Neuronal stem cell (in vitro differentiated cells): ENCODE measurements at regions not wholly inside any gene's neighbourhood (a gene's known extent, or its start where the extent isn't known, plus 50 kb on each side); places are given as distances from the start of the nearest gene placed in this dataset.

ENCODE experiments used
- DNase-seq: peaks from one replicate; pipeline ENCODE4 v3.0.0-alpha.2; 2013; ENCODE audit warnings: low spot score
- H2AFZ ChIP-seq: one replicate; pipeline ENCODE4 v1.6.1; 2013; ENCODE audit warnings: mild to moderate bottlenecking, low read length, inconsistent platforms
- H2AK5ac ChIP-seq: 2 replicates; pipeline ENCODE4 v1.6.1; 2013; ENCODE audit warnings: low read depth, mild to moderate bottlenecking, inconsistent platforms, low read length, moderate library complexity, mixed read lengths
- H2BK120ac ChIP-seq: 2 replicates; pipeline ENCODE4 v1.6.1; 2013; ENCODE audit warnings: low read depth, mild to moderate bottlenecking, inconsistent platforms, low read length, moderate library complexity, mixed read lengths
- H2BK12ac ChIP-seq: one replicate; pipeline ENCODE4 v1.6.1; 2013; ENCODE audit warnings: low read length, inconsistent platforms
- H2BK15ac ChIP-seq: 2 replicates; pipeline ENCODE4 v1.6.1; 2013; ENCODE audit warnings: mild to moderate bottlenecking, low read length, inconsistent platforms, mixed read lengths
- H2BK5ac ChIP-seq: one replicate; pipeline ENCODE4 v1.6.1; 2013; ENCODE audit warnings: inconsistent platforms, mild to moderate bottlenecking, low read length, moderate library complexity
- H3K14ac ChIP-seq: one replicate; pipeline ENCODE4 v1.6.1; 2013; ENCODE audit warnings: low read length, inconsistent platforms
- H3K18ac ChIP-seq: 2 replicates; pipeline ENCODE4 v1.6.1; 2013; ENCODE audit warnings: low read length, inconsistent platforms
- H3K23ac ChIP-seq: 2 replicates; pipeline ENCODE4 v1.6.1; 2013; ENCODE audit warnings: low read depth, mild to moderate bottlenecking, mixed read lengths, low read length, inconsistent platforms; ENCODE audit not compliant: poor library complexity
- H3K27ac ChIP-seq: replicated peaks from 3 replicates; pipeline ENCODE4 v1.5.1; 2013; ENCODE audit warnings: low read length, inconsistent platforms
- H3K27me3 ChIP-seq, 3 experiments: 2 replicates each; pipeline ENCODE4 v1.6.1; 2013; ENCODE audit warnings: low read length in 3 of 3, mild to moderate bottlenecking in 2 of 3, inconsistent platforms in 1 of 3, low read depth in 1 of 3, mixed read lengths in 1 of 3, moderate library complexity in 1 of 3; ENCODE audit not compliant: control insufficient read depth in 3 of 3, insufficient read depth in 3 of 3
- H3K36me3 ChIP-seq, 2 donors: replicated peaks in 1 of 2; 2 replicates each; pipeline ENCODE4 v1.6.1; 2013; ENCODE audit warnings: low read length in 2 of 2; ENCODE audit not compliant: control insufficient read depth in 2 of 2, insufficient read depth in 2 of 2
- H3K4ac ChIP-seq: 2 replicates; pipeline ENCODE4 v1.6.1; 2013; ENCODE audit warnings: inconsistent platforms, mild to moderate bottlenecking, low read length, moderate library complexity
- H3K4me1 ChIP-seq, 2 donors: 1 replicate in 1 of 2; 2 replicates in 1 of 2; pipeline ENCODE4 v1.6.1; 2013; ENCODE audit warnings: low read length in 2 of 2, low read depth in 1 of 2; ENCODE audit not compliant: control insufficient read depth in 2 of 2, insufficient read depth in 1 of 2
- H3K4me2 ChIP-seq: one replicate; pipeline ENCODE4 v1.6.1; 2013; ENCODE audit warnings: mild to moderate bottlenecking, low read length, inconsistent platforms; ENCODE audit not compliant: insufficient read depth, poor library complexity, severe bottlenecking
- H3K4me3 ChIP-seq, 2 donors: 2 replicates each; pipeline ENCODE4 v1.5.1; 2013; ENCODE audit warnings: low read length in 2 of 2, mild to moderate bottlenecking in 2 of 2, inconsistent platforms in 1 of 2, moderate library complexity in 1 of 2
- H3K79me1 ChIP-seq: one replicate; pipeline ENCODE4 v1.6.1; 2013; ENCODE audit warnings: low read depth, mild to moderate bottlenecking, inconsistent platforms, low read length, moderate library complexity
- H3K9ac ChIP-seq: one replicate; pipeline ENCODE4 v1.6.1; 2013; ENCODE audit warnings: mild to moderate bottlenecking, low read depth, low read length, inconsistent platforms; ENCODE audit not compliant: poor library complexity
- H3K9me3 ChIP-seq, 2 donors: replicated peaks in 1 of 2; 2 replicates each; pipeline versions ENCODE3 to v1.6.1; 2013; ENCODE audit warnings: low read length in 2 of 2, mild to moderate bottlenecking in 2 of 2, inconsistent platforms in 1 of 2, low read depth in 1 of 2, mixed read lengths in 1 of 2, moderate library complexity in 1 of 2; ENCODE audit not compliant: control insufficient read depth in 2 of 2, insufficient read depth in 1 of 2
- H4K8ac ChIP-seq: one replicate; pipeline ENCODE4 v1.6.1; 2013; ENCODE audit warnings: low read depth, mild to moderate bottlenecking, inconsistent platforms, low read length, moderate library complexity
- H4K91ac ChIP-seq: one replicate; pipeline ENCODE4 v1.6.1; 2013; ENCODE audit warnings: low read length, low read depth, mild to moderate bottlenecking, inconsistent platforms; ENCODE audit not compliant: poor library complexity
- WGBS, 2 donors: extraction: QIAGEN DNeasy Blood & Tissue Kit; methylation state at CpG; one replicate each; pipeline ENCODE4 v1.1.7; 2013; ENCODE audit warnings: missing lambda C conversion rate in 2 of 2, mixed read lengths in 1 of 2; ENCODE audit not compliant: insufficient read length in 2 of 2, insufficient replicate concordance in 1 of 2; ENCODE audit errors: extremely low coverage in 2 of 2; 5-methylcytosine and 5-hydroxymethylcytosine counted together

DNA sequence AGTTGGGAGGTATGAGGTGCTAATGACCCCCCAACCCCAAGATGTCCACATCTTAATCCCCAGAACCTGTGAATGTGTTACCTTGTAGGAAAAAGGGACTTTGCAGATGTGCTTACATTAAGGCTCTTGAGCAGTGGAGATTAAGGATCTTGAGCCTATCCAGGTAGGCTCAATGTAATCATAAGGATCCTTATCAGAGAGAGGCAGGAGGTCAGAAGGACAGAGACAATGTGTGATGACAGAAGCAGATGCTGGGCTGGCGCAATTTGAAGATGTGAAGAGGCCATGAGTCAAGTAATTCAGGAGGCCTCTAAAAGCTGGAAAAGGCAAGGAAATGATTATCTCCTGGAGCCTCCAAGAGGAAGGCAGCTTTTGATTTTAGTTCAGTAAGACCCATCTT is 90.4 kb upstream of the MAX start:
- Histone ChIP-seq H2BK120ac (no peak overlapping the region), H2BK12ac (no peak overlapping the region), H2AFZ (no peak overlapping the region), H3K18ac (no peak overlapping the region), H3K27ac (no peak overlapping the region), H3K9ac (no peak overlapping the region), H3K23ac (no peak overlapping the region), H3K4ac (no peak overlapping the region), H3K27me3 (peaks cover 0 to 1% (median 0%) of the 10 kb centered on the region in 3 experiments), H3K36me3 (no peaks in the 10 kb centered on the region), H3K4me3 (no peak overlapping the region), H3K4me1 (peaks cover 0 to 5% of the 10 kb centered on the region in 2 donors), H2BK15ac (no peak overlapping the region), H4K91ac (no peak overlapping the region), H2AK5ac (no peak overlapping the region), H3K9me3 (no peaks in the 10 kb centered on the region), H2BK5ac (no peak overlapping the region), H4K8ac (no peak overlapping the region), H3K79me1 (no peaks in the 10 kb centered on the region), H3K14ac (no peak overlapping the region), H3K4me2 (no peak overlapping the region)
- DNase-seq: no peak
- WGBS, 2 donors: no CpG with 5 or more reads among the region's 1 CpG

DNA sequence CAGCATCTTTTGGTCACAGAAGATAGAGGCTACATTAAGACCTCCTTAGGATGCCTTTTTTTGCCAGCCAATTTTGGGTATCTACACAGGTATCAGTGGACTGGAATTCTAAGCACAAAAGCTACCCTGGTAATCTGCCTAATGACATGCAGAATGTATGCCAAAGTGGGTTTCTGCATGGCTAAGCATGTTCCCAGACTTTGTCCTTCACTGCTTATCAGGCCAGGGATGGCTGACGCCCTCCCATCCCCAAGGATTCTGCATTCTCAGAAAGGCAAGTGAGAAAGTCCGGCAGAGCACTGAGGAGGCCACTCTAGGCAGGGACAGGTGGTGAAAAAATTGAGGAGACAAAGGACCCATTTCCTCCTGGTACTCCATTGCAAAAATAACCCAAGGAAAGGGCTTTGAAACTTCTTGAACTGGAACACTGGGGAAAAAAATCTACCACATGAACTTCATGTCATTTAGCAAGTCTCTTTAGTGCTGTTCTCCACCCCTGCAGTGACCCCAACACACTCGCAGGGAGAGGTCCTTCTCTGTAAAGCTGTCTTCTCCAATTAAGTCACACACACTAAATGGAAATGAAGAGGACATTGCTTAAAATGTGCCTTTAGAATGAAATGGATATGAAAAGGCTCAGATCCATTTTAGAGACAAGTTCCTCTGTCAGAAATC is 91.7 kb upstream of the MAX start:
- no peak overlapping the region for H2BK5ac ChIP-seq
- WGBS, 2 donors: no CpG with 5 or more reads among the region's 3 CpGs
- no peak overlapping the region for H3K4me3 ChIP-seq
- H3K4me1 ChIP-seq: peaks cover 0 to 4% of the 10 kb centered on the region in 2 donors
- no peak overlapping the region for H2BK12ac ChIP-seq
- H3K4me2 ChIP-seq: no peak overlapping the region
- H3K27ac ChIP-seq: no peak overlapping the region
- H3K27me3 ChIP-seq: no peaks in the 10 kb centered on the region
- no peak overlapping the region for H3K23ac ChIP-seq
- H3K36me3 ChIP-seq: no peaks in the 10 kb centered on the region
- no peaks in the 10 kb centered on the region for H3K79me1 ChIP-seq
- H3K14ac ChIP-seq: no peak overlapping the region
- H4K91ac ChIP-seq: no peak overlapping the region
- H2BK15ac ChIP-seq: no peak overlapping the region
- no peak overlapping the region for H2AFZ ChIP-seq
- H3K4ac ChIP-seq: no peak overlapping the region
- H3K9ac ChIP-seq: no peak overlapping the region
- no peak for DNase-seq
- H2AK5ac ChIP-seq: no peak overlapping the region
- no peak overlapping the region for H3K18ac ChIP-seq
- no peak overlapping the region for H2BK120ac ChIP-seq
- no peak overlapping the region for H4K8ac ChIP-seq
- H3K9me3 ChIP-seq: no peaks in the 10 kb centered on the region

DNA sequence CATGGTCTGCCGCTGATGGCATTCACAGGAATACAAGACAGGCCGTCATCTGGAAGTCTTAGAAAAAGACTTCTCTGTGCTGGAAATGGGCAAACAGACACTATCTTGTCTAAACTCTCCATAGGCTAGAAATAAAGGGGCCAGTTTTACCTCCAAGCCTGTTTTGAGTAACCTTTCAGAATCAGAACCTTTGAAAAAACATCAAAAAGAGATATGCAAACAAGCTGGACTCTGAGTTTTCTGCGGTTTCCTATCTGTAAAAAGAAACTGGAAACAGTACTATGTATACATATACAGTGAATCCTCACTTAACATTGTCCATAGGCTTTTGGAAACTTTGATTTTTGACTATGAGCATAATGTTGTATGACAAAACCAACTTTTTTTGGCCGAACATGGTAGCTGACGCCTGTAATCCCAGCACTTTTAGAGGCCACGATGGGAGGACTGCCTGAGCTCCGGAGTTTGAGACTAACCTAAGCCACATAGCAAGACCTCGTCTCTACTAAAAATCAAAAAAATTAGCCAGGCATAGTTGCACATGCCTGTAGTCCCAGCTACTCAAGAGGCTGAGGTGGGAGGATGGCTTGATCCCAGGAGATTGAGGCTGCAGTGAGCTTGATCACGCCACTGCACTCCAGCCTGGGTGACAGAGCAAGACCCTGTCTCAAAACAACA is 92.9 kb upstream of the MAX start:
- H3K79me1 ChIP-seq: no peaks in the 10 kb centered on the region
- H2AK5ac ChIP-seq: no peak overlapping the region
- no peak overlapping the region for H2BK15ac ChIP-seq
- no peak overlapping the region for H3K23ac ChIP-seq
- H2BK120ac ChIP-seq: no peak overlapping the region
- H3K27me3 ChIP-seq: no peaks in the 10 kb centered on the region
- H3K4ac ChIP-seq: no peak overlapping the region
- no peak overlapping the region for H3K18ac ChIP-seq
- no peak for DNase-seq
- no peak overlapping the region for H2AFZ ChIP-seq
- H3K36me3 ChIP-seq: no peaks in the 10 kb centered on the region
- H3K9ac ChIP-seq: no peak overlapping the region
- H2BK5ac ChIP-seq: no peak overlapping the region
- H3K9me3 ChIP-seq: no peaks in the 10 kb centered on the region
- no peak overlapping the region for H3K27ac ChIP-seq
- no peak overlapping the region for H4K91ac ChIP-seq
- no peak overlapping the region for H3K14ac ChIP-seq
- H3K4me3 ChIP-seq: no peak overlapping the region
- H2BK12ac ChIP-seq: no peak overlapping the region
- H3K4me1 ChIP-seq: peaks cover 0 to 4% of the 10 kb centered on the region in 2 donors
- H4K8ac ChIP-seq: no peak overlapping the region
- WGBS, 2 donors: no CpG with 5 or more reads among the region's 9 CpGs
- no peak overlapping the region for H3K4me2 ChIP-seq

DNA sequence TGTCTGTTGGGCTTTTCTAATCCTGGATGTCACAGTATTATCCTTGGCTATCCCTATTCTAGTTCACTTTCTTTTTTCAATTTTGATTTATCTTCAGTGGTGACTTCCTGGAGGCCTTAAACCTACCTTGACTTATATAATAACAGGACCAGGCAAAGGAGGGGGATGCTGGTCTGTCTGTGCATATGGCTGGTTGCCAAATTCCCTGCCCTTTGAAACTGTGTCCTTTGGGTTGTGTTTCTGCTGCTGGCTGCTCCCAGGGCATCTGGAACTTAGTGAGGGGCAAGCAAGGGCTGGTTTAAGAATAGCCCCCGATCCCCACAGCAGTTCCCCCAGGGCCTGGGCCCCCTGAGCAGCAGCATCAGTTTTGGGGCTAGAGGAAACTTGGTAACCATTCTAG is 96.0 kb upstream of the MAX start:
- Histone ChIP-seq H3K23ac (no peak overlapping the region), H3K79me1 (no peaks in the 10 kb centered on the region), H3K4me2 (no peak overlapping the region), H2BK12ac (no peak overlapping the region), H2BK5ac (no peak overlapping the region), H3K27ac (no peak overlapping the region), H2BK15ac (no peak overlapping the region), H2AK5ac (no peak overlapping the region), H2BK120ac (no peak overlapping the region), H3K4me1 (peaks cover 0 to 2% of the 10 kb centered on the region in 2 donors), H3K14ac (no peak overlapping the region), H3K9me3 (no peaks in the 10 kb centered on the region), H3K27me3 (no peaks in the 10 kb centered on the region), H3K9ac (no peak overlapping the region), H2AFZ (no peak overlapping the region), H4K8ac (no peak overlapping the region), H3K4ac (no peak overlapping the region), H3K4me3 (no peak overlapping the region), H4K91ac (no peak overlapping the region), H3K18ac (no peak overlapping the region), H3K36me3 (no peaks in the 10 kb centered on the region)
- no CpG with 5 or more reads among the region's 1 CpG for WGBS, 2 donors
- DNase-seq: no peak
